Activated naive CD4-positive, alpha-beta T cell (primary cell): ENCODE measurements at regions not wholly inside any gene's neighbourhood (a gene's known extent, or its start where the extent isn't known, plus 50 kb on each side); places are given as distances from the start of the nearest gene placed in this dataset.

Experiments
- DNase-seq, 4 experiments: peaks; one replicate each; lab custom pipeline; 2025; lab: John Stamatoyannopoulos, UW

GRCh38 chr5:156271569-156271968 lies 55.4 kb upstream of the SGCD start:
- DNase-seq = no peak

GRCh38 chr5:156272139-156272538 lies 54.8 kb upstream of the SGCD start:
- DNase-seq = no peak

- DNase-seq = no peak
Measured at GRCh38 chr5:156273325-156273724, 53.6 kb upstream of the SGCD start.

DNA sequence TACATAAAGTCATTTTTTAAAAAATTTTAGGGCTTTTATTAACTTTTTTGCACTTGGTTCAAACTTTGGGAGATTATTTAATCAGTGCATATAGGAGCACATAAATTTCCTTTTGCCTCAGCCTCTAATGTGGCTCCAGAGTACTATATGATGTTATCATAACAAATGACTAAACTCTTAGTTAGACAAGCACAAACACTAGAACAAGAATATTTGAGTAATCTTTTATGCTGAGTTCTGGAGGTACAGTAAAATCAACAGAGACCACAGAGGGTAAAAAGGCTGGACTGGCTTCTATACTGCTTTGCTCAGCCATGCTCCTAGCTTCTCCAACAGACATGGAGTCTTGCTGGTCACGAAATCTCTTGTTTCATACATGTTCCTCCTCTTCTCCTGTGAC lies 52.5 kb upstream of the SGCD start:
- DNase-seq = no peak
